Activated CD4-positive, alpha-beta T cell treated with anti-CD3 and anti-CD28 coated beads, Interleukin-2, amount 10 ng/mL, durations not matched to agents 24 days and 14 days (primary cell): ENCODE measurements at regions not wholly inside any gene's neighbourhood (a gene's known extent, or its start where the extent isn't known, plus 50 kb on each side); places are given as distances from the start of the nearest gene placed in this dataset.

Source experiments
- DNase-seq: peaks from one replicate; pipeline ENCODE4 v3.0.0; 2022
- H3K27ac Mint-ChIP-seq: one replicate; pipeline ENCODE4 v1.8.0; 2022; ENCODE audit warnings: mild to moderate bottlenecking, mixed read lengths
- H3K27me3 Mint-ChIP-seq: one replicate; pipeline ENCODE4 v1.8.0; 2022; ENCODE audit warnings: mixed read lengths
- H3K36me3 Mint-ChIP-seq: one replicate; pipeline ENCODE4 v1.8.0; 2022; ENCODE audit warnings: low read depth, mild to moderate bottlenecking, mixed read lengths
- H3K4me1 Mint-ChIP-seq: one replicate; pipeline ENCODE4 v1.8.0; 2021; ENCODE audit warnings: mixed read lengths
- H3K4me3 Mint-ChIP-seq: one replicate; pipeline ENCODE4 v1.8.0; 2022; ENCODE audit warnings: mild to moderate bottlenecking, moderate library complexity, mixed read lengths
- H3K9me3 Mint-ChIP-seq: one replicate; pipeline ENCODE4 v1.8.0; 2021; ENCODE audit warnings: mixed read lengths
- intact Hi-C: fragments of 100-400 bp; cut with micrococcal nuclease; formaldehyde crosslinking; loops from one replicate; pipeline ENCODE4 v1.15.1; 2023

DNA sequence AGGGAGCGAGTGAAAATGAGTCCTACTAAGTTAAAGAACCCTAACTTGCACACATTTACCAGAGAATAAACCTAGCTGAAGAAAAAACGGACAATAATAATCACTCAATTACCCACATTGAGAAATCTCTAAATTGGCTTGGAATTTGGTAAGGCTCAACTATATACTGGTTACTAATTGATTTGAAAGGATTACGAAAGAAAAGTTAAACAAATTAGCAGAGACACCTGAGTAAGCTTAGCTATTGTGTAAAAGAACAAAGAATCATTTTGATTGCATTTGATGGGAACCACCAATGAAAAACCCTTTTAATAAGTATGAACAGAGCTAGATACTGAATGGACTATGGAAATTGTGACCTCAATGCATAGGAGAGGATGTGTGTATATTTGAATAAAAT lies 118.6 kb upstream of the ADGRF1 start:
- intact Hi-C loops = no loop called here
- H3K36me3 Mint-ChIP-seq = no peaks in the 10 kb centered on the region
- H3K4me3 Mint-ChIP-seq = no peak overlapping the region
- no peaks in the 10 kb centered on the region for H3K4me1 Mint-ChIP-seq
- no peak overlapping the region for H3K27ac Mint-ChIP-seq
- no peaks in the 10 kb centered on the region for H3K9me3 Mint-ChIP-seq
- no peak for DNase-seq
- no peaks in the 10 kb centered on the region for H3K27me3 Mint-ChIP-seq

- intact Hi-C loops = no loop called here
- Mint-ChIP-seq H3K27ac (no peak overlapping the region), H3K27me3 (no peaks in the 10 kb centered on the region), H3K4me3 (no peak overlapping the region), H3K9me3 (no peaks in the 10 kb centered on the region), H3K4me1 (no peaks in the 10 kb centered on the region), H3K36me3 (no peaks in the 10 kb centered on the region)
- no peak for DNase-seq
Measured at GRCh38 chr6:47159763-47160162, 117.6 kb upstream of the ADGRF1 start.

DNA sequence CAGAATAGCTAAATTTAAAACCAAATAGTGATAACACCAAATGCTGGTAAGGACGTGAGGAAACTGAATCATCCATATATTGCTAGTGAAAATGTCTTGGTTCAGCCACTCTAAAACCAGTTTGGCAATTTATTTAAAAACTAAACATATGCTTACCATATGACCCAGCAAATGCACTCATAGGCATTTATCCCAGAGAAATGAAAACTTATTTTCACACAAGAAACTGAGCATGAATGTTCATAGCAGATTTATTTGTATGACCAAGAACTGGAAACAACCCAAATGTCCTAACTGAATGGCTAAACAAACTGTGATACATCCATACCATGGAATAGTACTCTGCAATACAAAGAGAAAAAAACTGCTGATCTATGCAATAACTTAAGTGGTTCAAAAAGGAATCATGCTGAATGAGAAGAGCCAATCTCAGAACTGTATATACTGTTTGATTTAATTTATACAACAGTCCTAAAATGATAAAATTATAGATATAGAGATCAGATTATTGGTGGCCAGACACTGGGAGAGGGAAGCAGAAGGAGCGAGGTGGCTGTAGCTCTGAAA lies 115.6 kb upstream of the ADGRF1 start:
- intact Hi-C loops = no loop called here
- H3K9me3 Mint-ChIP-seq = no peaks in the 10 kb centered on the region
- H3K27ac Mint-ChIP-seq = no peak overlapping the region
- no peaks in the 10 kb centered on the region for H3K27me3 Mint-ChIP-seq
- H3K36me3 Mint-ChIP-seq = no peaks in the 10 kb centered on the region
- no peak overlapping the region for H3K4me3 Mint-ChIP-seq
- no peaks in the 10 kb centered on the region for H3K4me1 Mint-ChIP-seq
- DNase-seq = no peak

DNA sequence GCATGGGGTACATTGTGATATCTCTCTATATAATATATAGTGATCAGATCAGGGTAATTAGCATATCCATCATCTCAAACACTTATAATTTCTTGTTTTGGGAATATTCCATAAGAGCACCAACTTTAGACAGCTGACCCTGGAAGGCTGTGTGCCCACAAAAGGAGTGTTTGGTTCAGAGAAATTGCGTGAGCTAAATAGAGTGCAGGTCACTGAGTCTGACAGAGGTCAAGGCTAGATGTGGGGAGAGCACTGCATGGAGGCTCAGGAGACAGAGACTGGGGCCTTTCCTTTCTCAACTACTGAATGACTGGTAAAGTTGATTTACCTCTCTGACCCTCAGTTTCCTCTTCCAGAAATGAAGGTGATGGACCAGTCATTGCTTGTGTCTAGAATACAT lies 114.9 kb upstream of the ADGRF1 start:
- intact Hi-C loops = no loop called here
- no peak for DNase-seq
- Mint-ChIP-seq H3K27ac (no peak overlapping the region), H3K9me3 (no peaks in the 10 kb centered on the region), H3K4me1 (no peaks in the 10 kb centered on the region), H3K27me3 (no peaks in the 10 kb centered on the region), H3K4me3 (no peak overlapping the region), H3K36me3 (no peaks in the 10 kb centered on the region)

DNA sequence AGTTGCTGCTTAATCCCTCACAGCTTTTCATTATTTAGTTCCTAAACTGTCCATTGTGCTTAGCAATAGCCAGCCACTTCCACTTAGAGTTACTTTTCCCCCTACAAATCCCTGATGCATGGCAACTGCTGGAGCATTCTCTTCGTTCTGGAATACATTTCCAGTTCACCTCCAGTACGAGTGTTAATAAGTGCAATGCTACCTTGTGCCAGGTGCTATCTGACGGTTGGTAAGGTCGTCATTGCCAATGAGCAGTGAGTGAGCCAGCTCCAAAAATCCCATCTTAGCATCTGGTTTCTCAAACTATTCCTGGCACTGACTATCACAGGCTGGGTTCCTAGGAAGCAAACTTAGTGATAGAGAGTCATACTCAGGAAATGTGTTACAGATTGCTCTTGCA lies 114.1 kb upstream of the ADGRF1 start:
- Mint-ChIP-seq H3K4me1 (no peaks in the 10 kb centered on the region), H3K4me3 (no peak overlapping the region), H3K27me3 (no peaks in the 10 kb centered on the region), H3K36me3 (no peaks in the 10 kb centered on the region), H3K27ac (no peak overlapping the region), H3K9me3 (no peaks in the 10 kb centered on the region)
- DNase-seq = no peak
- intact Hi-C loops = no loop called here

DNA sequence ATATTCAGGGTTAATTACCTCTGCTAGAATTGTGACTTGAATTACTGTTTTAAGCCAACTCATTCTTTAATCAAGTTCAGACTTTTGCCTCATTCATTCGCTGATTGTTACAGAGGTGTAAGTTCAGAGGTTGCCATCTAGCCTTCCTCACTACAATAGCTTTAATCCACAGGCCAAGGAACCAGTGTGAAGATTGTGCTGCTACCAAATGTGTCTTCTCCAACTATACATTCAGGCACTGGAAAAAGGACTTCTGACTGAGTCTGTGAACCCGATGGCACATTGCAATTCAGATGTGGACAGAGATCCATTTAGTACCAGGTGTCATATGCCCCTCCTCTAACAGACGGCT lies 111.2 kb upstream of the ADGRF1 start:
- Mint-ChIP-seq H3K27ac (no peak overlapping the region), H3K4me3 (no peak overlapping the region), H3K9me3 (no peaks in the 10 kb centered on the region), H3K27me3 (no peaks in the 10 kb centered on the region), H3K4me1 (no peaks in the 10 kb centered on the region), H3K36me3 (no peaks in the 10 kb centered on the region)
- intact Hi-C loops = no loop called here
- no peak for DNase-seq

DNA sequence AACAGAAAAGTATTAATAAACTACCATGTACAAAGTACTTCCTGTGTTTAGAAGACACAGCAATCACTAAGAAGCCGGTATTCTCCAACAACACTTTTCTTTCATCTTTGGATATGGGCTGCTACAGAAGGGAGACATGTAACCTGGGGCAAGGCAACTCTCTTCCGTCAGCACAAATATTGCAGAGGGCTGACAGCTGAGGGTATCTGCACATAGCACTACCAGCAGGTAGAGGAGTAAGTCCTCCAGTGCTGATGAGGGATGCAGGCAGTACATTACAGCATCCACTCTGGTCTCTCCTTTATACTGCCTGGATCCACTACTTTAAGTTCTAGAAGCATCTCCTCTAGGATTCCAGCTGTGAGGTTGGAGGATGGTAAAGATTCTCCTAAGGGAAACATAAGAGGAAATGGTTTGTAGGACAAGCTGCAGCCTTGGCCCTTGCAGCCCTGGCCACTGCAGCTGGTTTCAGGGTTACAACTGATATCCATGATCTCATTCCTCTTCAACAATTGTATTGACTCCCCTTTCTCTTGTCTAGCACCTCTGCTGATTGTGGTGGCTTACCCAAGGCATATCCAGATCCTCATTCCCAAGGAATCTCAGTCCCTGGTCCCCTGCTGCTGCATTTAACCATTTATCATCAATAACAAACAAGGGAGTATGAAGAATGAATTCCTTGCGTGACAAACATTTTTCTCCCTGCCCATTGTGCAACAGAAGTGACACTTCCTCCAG lies 110.7 kb upstream of the ADGRF1 start:
- intact Hi-C loops = no loop called here
- no peak overlapping the region for H3K27ac Mint-ChIP-seq
- no peaks in the 10 kb centered on the region for H3K4me1 Mint-ChIP-seq

GRCh38 chr6:47151232-47151898 lies 109.2 kb upstream of the ADGRF1 start:
- peaks cover 8% of the 10 kb centered on the region for H3K27me3 Mint-ChIP-seq
- intact Hi-C loops = no loop called here
- H3K9me3 Mint-ChIP-seq = no peaks in the 10 kb centered on the region
- H3K36me3 Mint-ChIP-seq = no peaks in the 10 kb centered on the region
- no peak overlapping the region for H3K4me3 Mint-ChIP-seq
- DNase-seq = no peak
- no peaks in the 10 kb centered on the region for H3K4me1 Mint-ChIP-seq
- no peak overlapping the region for H3K27ac Mint-ChIP-seq

More for the DNA sequence above, 110.7 kb upstream of the ADGRF1 start:
- Mint-ChIP-seq H3K27me3 (peaks cover 2% of the 10 kb centered on the region), H3K4me3 (no peak overlapping the region), H3K9me3 (no peaks in the 10 kb centered on the region), H3K36me3 (no peaks in the 10 kb centered on the region)
- no peak for DNase-seq

- Mint-ChIP-seq H3K4me3 (no peak overlapping the region), H3K27ac (no peak overlapping the region), H3K27me3 (peaks cover 8% of the 10 kb centered on the region), H3K9me3 (no peaks in the 10 kb centered on the region), H3K4me1 (no peaks in the 10 kb centered on the region), H3K36me3 (no peaks in the 10 kb centered on the region)
- intact Hi-C loops = no loop called here
- DNase-seq = no peak
Measured at GRCh38 chr6:47149554-47149953, 107.4 kb upstream of the ADGRF1 start.

DNA sequence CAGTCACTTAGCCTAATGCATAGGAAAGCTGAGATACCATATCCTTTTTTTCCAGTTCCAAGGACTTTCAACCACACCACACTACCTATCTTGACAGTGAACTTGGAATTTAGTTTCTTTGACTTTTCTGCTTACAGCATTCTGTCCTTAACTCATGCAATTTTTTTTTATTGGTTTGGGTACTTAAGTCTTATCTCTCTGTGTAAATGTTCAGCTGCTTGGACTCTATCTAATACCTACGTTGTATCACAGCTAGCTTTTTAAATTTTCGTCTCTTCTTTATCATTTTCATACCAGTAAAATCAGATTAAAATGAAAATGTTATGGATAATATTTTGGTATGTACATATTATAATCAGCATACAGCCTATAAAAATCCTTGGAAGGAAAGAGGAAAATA lies 106.9 kb upstream of the ADGRF1 start:
- H3K9me3 Mint-ChIP-seq = no peaks in the 10 kb centered on the region
- H3K27me3 Mint-ChIP-seq = peaks cover 8% of the 10 kb centered on the region
- no peak overlapping the region for H3K27ac Mint-ChIP-seq
- H3K4me1 Mint-ChIP-seq = no peaks in the 10 kb centered on the region
- no peaks in the 10 kb centered on the region for H3K36me3 Mint-ChIP-seq
- DNase-seq = no peak
- intact Hi-C loops = no loop called here
- H3K4me3 Mint-ChIP-seq = no peak overlapping the region

- H3K27me3 Mint-ChIP-seq = peaks cover 8% of the 10 kb centered on the region
- H3K4me1 Mint-ChIP-seq = no peaks in the 10 kb centered on the region
- no peak for DNase-seq
- no peak overlapping the region for H3K27ac Mint-ChIP-seq
- intact Hi-C loops = no loop called here
- no peaks in the 10 kb centered on the region for H3K9me3 Mint-ChIP-seq
- H3K4me3 Mint-ChIP-seq = no peak overlapping the region
- no peaks in the 10 kb centered on the region for H3K36me3 Mint-ChIP-seq
Measured at GRCh38 chr6:47147836-47148344, 105.8 kb upstream of the ADGRF1 start.

DNA sequence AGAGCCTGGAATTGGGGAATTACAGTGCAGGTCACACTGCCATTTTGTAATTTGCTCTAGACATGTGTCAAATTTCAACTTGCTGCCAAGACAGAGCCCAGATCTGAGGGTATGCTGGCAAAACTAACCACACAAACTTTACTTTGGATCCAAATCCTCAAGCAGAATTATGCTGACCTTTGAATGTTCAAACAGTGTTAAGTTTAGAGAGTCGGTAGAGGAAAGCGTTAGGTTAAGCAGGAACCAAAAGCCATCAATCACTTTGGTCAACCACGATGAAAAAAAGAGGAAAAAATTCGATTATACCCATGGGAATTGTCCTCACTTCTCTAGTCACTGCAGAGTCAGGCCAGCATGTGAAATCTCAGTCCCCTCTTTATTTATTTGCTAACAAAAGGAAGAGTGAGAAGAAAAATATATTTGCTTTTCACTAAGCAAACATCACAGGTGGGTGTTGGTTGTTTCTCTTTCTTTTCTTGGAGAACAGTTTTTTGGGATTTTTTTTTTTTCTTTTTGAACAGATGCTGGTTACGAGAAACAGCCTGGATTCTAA lies 105.1 kb upstream of the ADGRF1 start:
- peaks cover 9% of the 10 kb centered on the region for H3K27me3 Mint-ChIP-seq
- intact Hi-C loops = no loop called here
- H3K9me3 Mint-ChIP-seq = no peaks in the 10 kb centered on the region
- H3K27ac Mint-ChIP-seq = no peak overlapping the region
- no peaks in the 10 kb centered on the region for H3K36me3 Mint-ChIP-seq
- H3K4me1 Mint-ChIP-seq = no peaks in the 10 kb centered on the region
- H3K4me3 Mint-ChIP-seq = no peak overlapping the region
- DNase-seq = no peak

DNA sequence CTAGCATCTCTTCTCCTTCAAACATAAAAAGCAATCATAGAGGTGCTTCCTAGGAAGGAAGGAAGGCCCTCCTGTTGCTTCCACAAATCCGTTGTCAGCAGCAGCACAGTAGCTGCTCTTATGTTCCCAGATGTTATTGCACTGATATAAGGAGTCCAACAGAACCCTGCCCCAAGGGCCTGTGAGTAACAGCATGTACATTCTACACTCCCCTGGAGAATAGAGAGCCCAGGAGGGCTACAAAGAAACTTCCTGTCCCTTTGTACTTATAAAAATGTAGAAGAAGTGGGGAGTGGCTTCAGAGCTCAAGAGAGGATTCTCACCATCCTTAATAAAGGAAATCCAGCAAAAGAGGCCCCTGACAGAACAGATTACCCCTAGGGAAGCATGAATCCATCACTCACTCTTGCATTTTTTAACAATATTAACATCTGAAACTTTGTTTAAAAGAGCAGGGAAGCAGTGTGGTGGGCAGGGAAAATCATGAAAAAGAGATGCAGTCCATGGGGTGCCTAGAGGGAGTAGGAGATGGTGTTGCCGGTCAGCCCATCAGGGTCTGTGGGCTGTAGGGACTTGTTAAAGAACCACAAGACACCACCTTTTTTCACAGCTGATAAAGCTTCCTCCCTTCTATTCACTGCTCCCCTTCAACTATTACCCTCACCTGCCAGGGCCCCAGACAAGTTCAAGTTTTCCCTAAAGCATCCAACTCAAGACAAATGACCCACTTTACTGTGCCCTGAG lies 104.5 kb upstream of the ADGRF1 start:
- Mint-ChIP-seq H3K4me3 (no peak overlapping the region), H3K4me1 (no peaks in the 10 kb centered on the region), H3K9me3 (no peaks in the 10 kb centered on the region), H3K27ac (no peak overlapping the region), H3K27me3 (peaks cover 9% of the 10 kb centered on the region), H3K36me3 (no peaks in the 10 kb centered on the region)
- intact Hi-C loops = no loop called here
- no peak for DNase-seq

GRCh38 chr6:47145212-47145611 lies 103.1 kb upstream of the ADGRF1 start:
- DNase-seq = no peak
- Mint-ChIP-seq H3K27ac (no peak overlapping the region), H3K36me3 (no peaks in the 10 kb centered on the region), H3K4me3 (no peak overlapping the region), H3K27me3 (peaks cover 9% of the 10 kb centered on the region), H3K4me1 (no peaks in the 10 kb centered on the region), H3K9me3 (no peaks in the 10 kb centered on the region)
- intact Hi-C loops = no loop called here
